ENCODE measurements at regions not wholly inside any gene's neighbourhood (a gene's known extent, or its start where the extent isn't known, plus 50 kb on each side); places are given as distances from the start of the nearest gene placed in this dataset.

DNA sequence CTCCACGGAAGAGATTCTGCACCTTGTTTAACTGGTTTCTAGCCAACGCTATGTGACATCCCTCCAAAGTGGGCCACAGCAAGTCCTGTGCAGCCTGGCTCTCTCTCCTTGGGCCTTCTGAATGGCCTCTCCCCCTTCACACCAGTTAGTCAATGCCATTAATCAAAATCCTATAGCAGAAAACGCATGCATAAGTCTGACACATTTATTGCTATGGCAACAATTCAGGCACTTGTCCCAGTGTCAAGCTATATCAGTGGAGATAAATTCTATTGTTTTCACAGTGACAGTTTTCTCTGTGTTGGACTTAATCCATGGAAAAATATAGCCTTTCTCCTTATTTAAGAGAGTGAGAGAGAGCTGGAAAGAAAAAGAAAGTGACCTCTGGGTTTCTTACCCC is 87.2 kb upstream of the TOX3 start:
- Histone ChIP-seq H3K9me3 (ENCODE audit: control insufficient read depth, insufficient read depth, low read length) (no peaks in the 10 kb centered on the region), H3K4me3 (ENCODE audit: low read length) (no peak overlapping the region), H3K4me1 (ENCODE audit: control insufficient read depth, insufficient read depth, low read length) (no peaks in the 10 kb centered on the region), H3K27ac (ENCODE audit: low read length) (no peak overlapping the region), H3K27me3 (ENCODE audit: control insufficient read depth, insufficient read depth, low read length) (no peaks in the 10 kb centered on the region), H3K36me3 (ENCODE audit: control insufficient read depth, insufficient read depth, low read length) (no peaks in the 10 kb centered on the region)
- no CpG with 5 or more reads among the region's 3 CpGs for WGBS (ENCODE audit: insufficient coverage, insufficient read length)
- DNase-seq (ENCODE audit: low read depth, low spot score) = no peak

DNA sequence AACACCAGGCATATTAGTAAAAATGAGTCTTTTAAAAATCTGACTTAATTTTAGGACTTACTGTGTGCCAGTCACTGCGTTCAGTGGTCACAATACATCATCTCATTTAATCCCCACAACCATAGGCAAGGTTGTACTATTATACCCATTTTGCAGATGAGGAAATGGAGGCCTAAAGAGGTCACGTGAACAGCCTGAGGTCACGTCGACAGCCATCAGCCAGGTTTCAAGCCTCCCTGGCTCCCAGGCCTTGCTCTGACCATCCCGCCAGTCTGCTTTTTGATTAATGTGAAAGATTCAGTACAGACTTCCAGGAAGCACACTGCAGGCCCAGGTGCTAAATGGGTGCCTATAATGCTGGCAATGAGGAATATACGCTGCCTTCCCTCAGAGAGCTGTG is 86.3 kb upstream of the TOX3 start:
- WGBS (ENCODE audit: insufficient coverage, insufficient read length) = no CpG with 5 or more reads among the region's 6 CpGs
- no peaks in the 10 kb centered on the region for H3K27me3 ChIP-seq (ENCODE audit: control insufficient read depth, insufficient read depth, low read length)
- H3K36me3 ChIP-seq (ENCODE audit: control insufficient read depth, insufficient read depth, low read length) = no peaks in the 10 kb centered on the region
- no peaks in the 10 kb centered on the region for H3K4me1 ChIP-seq (ENCODE audit: control insufficient read depth, insufficient read depth, low read length)
- H3K9me3 ChIP-seq (ENCODE audit: control insufficient read depth, insufficient read depth, low read length) = no peaks in the 10 kb centered on the region
- no peak for DNase-seq (ENCODE audit: low read depth, low spot score)
- no peak overlapping the region for H3K4me3 ChIP-seq (ENCODE audit: low read length)
- no peak overlapping the region for H3K27ac ChIP-seq (ENCODE audit: low read length)

DNA sequence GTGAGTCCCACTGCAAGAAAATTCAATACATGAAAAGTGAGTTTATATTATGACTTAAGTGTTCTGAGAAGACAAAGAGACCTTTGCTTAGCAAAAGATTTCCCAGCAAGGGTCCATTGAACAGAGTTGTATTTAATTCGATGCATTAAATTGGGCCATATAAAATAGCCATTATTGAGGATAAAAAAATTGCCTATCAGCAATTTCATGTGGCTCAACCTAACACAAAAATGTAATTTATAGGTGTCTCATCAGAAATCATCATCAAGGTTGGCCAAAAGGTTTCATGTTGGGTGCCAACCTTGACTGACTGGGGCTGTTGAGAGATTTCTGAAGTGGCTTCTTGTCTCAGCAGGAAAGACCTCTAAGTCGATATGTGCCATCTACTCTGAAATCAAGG is 84.8 kb upstream of the TOX3 start:
- H3K36me3 ChIP-seq (ENCODE audit: control insufficient read depth, insufficient read depth, low read length) = no peaks in the 10 kb centered on the region
- H3K9me3 ChIP-seq (ENCODE audit: control insufficient read depth, insufficient read depth, low read length) = no peaks in the 10 kb centered on the region
- H3K27ac ChIP-seq (ENCODE audit: low read length) = no peak overlapping the region
- H3K27me3 ChIP-seq (ENCODE audit: control insufficient read depth, insufficient read depth, low read length) = no peaks in the 10 kb centered on the region
- H3K4me3 ChIP-seq (ENCODE audit: low read length) = no peak overlapping the region
- WGBS (ENCODE audit: insufficient coverage, insufficient read length) = no CpG with 5 or more reads among the region's 2 CpGs
- no peak for DNase-seq (ENCODE audit: low read depth, low spot score)
- H3K4me1 ChIP-seq (ENCODE audit: control insufficient read depth, insufficient read depth, low read length) = no peaks in the 10 kb centered on the region

DNA sequence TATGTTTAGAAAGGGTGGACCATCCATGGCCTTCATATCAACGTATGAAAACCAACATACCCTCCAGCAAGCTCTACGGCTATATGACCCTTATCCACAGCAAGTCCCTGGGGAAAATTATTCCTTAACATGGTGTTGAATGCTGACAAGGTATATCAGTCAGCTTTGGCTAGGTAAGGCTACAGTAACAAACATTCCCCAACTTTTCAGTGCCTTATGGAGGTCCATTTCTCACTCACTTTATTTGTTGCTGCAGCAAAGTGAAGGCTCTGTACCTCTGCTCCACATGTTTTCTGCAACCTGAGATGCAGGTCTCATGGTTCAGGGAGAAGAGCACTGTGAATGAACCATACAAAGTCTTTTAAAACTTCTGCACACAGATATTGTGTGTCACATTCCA is 83.8 kb upstream of the TOX3 start:
- Histone ChIP-seq H3K27ac (ENCODE audit: low read length) (no peak overlapping the region), H3K9me3 (ENCODE audit: control insufficient read depth, insufficient read depth, low read length) (no peaks in the 10 kb centered on the region), H3K27me3 (ENCODE audit: control insufficient read depth, insufficient read depth, low read length) (no peaks in the 10 kb centered on the region), H3K36me3 (ENCODE audit: control insufficient read depth, insufficient read depth, low read length) (no peaks in the 10 kb centered on the region), H3K4me3 (ENCODE audit: low read length) (no peak overlapping the region), H3K4me1 (ENCODE audit: control insufficient read depth, insufficient read depth, low read length) (no peaks in the 10 kb centered on the region)
- no peak for DNase-seq (ENCODE audit: low read depth, low spot score)
- WGBS (ENCODE audit: insufficient coverage, insufficient read length) = no CpG with 5 or more reads among the region's 2 CpGs

DNA sequence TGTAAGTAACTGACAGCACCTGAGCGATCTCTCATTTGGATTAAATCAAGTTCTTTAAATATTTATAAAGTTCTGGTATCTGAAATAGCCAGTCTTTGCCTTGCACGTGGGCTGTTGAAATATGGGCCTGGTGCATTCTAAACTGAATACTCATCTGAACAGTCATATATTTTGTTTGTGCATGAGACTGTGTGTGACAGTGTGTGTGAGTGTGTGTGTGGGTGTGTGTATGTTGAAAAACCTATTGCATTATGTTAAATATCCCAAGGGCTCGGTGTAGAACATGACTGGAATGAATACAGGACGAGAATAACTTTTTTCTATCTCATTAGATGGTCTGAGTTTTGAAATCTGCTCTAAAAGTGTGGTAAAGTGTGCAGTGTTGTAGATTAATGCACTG is 82.4 kb upstream of the TOX3 start:
- no peaks in the 10 kb centered on the region; the same call in 1 of the 2 replicates for H3K4me1 ChIP-seq (ENCODE audit: control insufficient read depth, insufficient read depth, low read length)
- H3K4me3 ChIP-seq (ENCODE audit: low read length) = no peak overlapping the region
- WGBS (ENCODE audit: insufficient coverage, insufficient read length) = no CpG with 5 or more reads among the region's 4 CpGs
- DNase-seq (ENCODE audit: low read depth, low spot score) = no peak
- H3K36me3 ChIP-seq (ENCODE audit: control insufficient read depth, insufficient read depth, low read length) = no peaks in the 10 kb centered on the region
- H3K9me3 ChIP-seq (ENCODE audit: control insufficient read depth, insufficient read depth, low read length) = no peaks in the 10 kb centered on the region
- H3K27me3 ChIP-seq (ENCODE audit: control insufficient read depth, insufficient read depth, low read length) = no peaks in the 10 kb centered on the region
- no peak overlapping the region for H3K27ac ChIP-seq (ENCODE audit: low read length)

DNA sequence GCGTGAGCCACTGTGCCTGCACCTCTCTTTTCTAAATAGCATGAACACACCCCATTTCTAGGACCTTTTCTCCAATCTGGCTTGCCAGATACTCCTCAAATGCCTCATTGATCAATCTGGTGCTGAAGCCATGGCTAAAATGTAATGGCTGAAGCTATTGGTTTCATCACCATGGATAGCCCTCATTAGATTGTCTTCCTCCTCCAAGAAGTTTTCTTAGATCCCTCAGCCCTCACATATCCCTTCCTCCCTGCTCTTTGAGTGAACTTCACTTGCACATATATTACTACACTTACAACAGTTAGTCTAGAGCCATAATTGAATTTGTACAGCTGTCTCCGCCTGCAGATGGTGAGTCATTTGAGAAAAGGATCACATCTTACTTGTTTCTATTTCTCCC is 77.9 kb upstream of the TOX3 start:
- H3K27me3 ChIP-seq (ENCODE audit: control insufficient read depth, insufficient read depth, low read length) = no peaks in the 10 kb centered on the region
- DNase-seq (ENCODE audit: low read depth, low spot score) = no peak
- H3K4me3 ChIP-seq (ENCODE audit: low read length) = no peak overlapping the region
- H3K9me3 ChIP-seq (ENCODE audit: control insufficient read depth, insufficient read depth, low read length) = no peaks in the 10 kb centered on the region
- no peak overlapping the region for H3K27ac ChIP-seq (ENCODE audit: low read length)
- no CpG with 5 or more reads among the region's 2 CpGs for WGBS (ENCODE audit: insufficient coverage, insufficient read length)
- H3K36me3 ChIP-seq (ENCODE audit: control insufficient read depth, insufficient read depth, low read length) = no peaks in the 10 kb centered on the region
- no peaks in the 10 kb centered on the region; the same call in 1 of the 2 replicates for H3K4me1 ChIP-seq (ENCODE audit: control insufficient read depth, insufficient read depth, low read length)

DNA sequence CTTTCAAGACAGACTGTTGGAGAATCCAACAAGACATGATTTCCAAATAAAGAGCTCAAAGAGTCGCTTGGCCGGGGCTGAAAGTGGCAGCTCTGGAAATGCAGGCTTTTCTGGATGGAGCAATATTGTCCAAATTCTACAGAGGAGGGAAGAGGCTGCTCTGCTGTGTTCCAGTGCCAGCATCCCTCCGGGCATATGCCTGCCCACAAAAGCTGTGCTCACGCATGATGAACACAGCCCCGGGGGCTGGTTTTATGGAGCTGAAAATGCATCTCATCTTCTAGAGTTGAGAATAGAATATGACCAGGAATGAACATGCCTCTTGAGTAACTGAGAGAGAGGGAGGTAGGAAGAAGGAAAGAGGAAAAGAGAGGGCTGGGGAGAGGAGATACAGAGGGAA is 74.7 kb upstream of the TOX3 start:
- no peak overlapping the region for H3K4me3 ChIP-seq (ENCODE audit: low read length)
- H3K36me3 ChIP-seq (ENCODE audit: control insufficient read depth, insufficient read depth, low read length) = no peaks in the 10 kb centered on the region
- no peaks in the 10 kb centered on the region for H3K27me3 ChIP-seq (ENCODE audit: control insufficient read depth, insufficient read depth, low read length)
- DNase-seq (ENCODE audit: low read depth, low spot score) = no peak
- H3K9me3 ChIP-seq (ENCODE audit: control insufficient read depth, insufficient read depth, low read length) = no peaks in the 10 kb centered on the region
- no peak overlapping the region for H3K27ac ChIP-seq (ENCODE audit: low read length)
- H3K4me1 ChIP-seq (ENCODE audit: control insufficient read depth, insufficient read depth, low read length) = no peaks in the 10 kb centered on the region; the same call in 1 of the 2 replicates
- no CpG with 5 or more reads among the region's 5 CpGs for WGBS (ENCODE audit: insufficient coverage, insufficient read length)

DNA sequence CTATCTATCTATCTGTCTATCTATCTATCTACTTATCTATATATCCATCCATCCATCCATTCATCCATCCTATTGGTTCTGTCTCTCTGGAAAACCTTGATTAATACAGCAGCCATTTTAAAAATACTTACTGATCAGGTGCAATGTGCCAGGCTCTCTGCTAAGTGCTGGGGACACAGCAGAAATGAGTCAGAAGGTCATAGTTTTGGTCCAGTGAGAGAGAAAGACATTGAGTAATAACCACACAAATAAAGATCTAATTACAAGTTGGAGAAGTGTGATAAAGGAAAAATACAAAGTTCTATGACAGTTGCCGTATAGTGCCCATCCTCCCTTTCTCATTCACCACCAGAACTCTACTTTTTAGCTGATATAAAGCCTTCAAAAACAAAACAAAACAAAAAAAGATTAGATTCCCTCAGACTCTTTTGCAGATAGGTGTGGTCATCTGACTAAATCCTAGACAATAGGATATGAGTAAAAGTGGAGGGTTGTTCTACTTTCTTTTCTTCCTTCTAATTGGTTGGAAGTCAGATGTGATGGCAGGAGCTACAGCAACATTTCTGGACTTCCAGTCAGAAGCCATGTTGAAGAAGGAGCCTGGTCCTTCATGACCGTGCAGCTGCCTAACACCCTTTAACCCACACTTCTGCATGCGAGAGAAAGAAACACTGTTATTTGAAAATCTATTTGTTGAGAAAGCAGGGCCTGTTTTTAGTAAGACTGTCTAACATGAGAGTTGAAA is 72.0 kb upstream of the TOX3 start:
- Histone ChIP-seq H3K27ac (ENCODE audit: low read length) (no peak overlapping the region), H3K4me3 (ENCODE audit: low read length) (no peak overlapping the region), H3K9me3 (ENCODE audit: control insufficient read depth, insufficient read depth, low read length) (no peaks in the 10 kb centered on the region), H3K4me1 (ENCODE audit: control insufficient read depth, insufficient read depth, low read length) (no peaks in the 10 kb centered on the region), H3K27me3 (ENCODE audit: control insufficient read depth, insufficient read depth, low read length) (no peaks in the 10 kb centered on the region), H3K36me3 (ENCODE audit: control insufficient read depth, insufficient read depth, low read length) (no peaks in the 10 kb centered on the region)
- no peak for DNase-seq (ENCODE audit: low read depth, low spot score)
- WGBS (ENCODE audit: insufficient coverage, insufficient read length) = no CpG with 5 or more reads among the region's 3 CpGs

DNA sequence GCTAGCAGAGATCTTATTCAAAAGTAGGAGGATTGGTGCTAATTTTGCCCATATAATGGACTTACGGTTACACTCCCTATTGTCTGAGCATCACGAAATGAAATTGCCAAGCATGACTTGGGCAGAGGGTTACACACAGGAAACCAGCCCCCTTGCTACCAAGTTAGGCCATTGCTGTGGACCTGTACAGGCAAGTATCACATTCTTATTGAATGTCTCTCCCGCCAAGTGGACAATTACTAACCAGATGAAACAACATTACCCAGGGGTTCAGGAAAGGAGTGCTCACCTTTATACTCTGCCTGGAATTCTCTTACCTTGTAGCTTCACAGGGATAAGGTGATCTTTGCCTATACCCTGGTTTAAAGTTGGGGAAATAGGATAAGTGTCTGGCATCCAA is 70.6 kb upstream of the TOX3 start:
- no CpG with 5 or more reads among the region's 3 CpGs for WGBS (ENCODE audit: insufficient coverage, insufficient read length)
- H3K27ac ChIP-seq (ENCODE audit: low read length) = no peak overlapping the region
- H3K27me3 ChIP-seq (ENCODE audit: control insufficient read depth, insufficient read depth, low read length) = no peaks in the 10 kb centered on the region
- H3K36me3 ChIP-seq (ENCODE audit: control insufficient read depth, insufficient read depth, low read length) = no peaks in the 10 kb centered on the region
- H3K9me3 ChIP-seq (ENCODE audit: control insufficient read depth, insufficient read depth, low read length) = no peaks in the 10 kb centered on the region
- no peaks in the 10 kb centered on the region for H3K4me1 ChIP-seq (ENCODE audit: control insufficient read depth, insufficient read depth, low read length)
- no peak overlapping the region for H3K4me3 ChIP-seq (ENCODE audit: low read length)
- DNase-seq (ENCODE audit: low read depth, low spot score) = no peak

DNA sequence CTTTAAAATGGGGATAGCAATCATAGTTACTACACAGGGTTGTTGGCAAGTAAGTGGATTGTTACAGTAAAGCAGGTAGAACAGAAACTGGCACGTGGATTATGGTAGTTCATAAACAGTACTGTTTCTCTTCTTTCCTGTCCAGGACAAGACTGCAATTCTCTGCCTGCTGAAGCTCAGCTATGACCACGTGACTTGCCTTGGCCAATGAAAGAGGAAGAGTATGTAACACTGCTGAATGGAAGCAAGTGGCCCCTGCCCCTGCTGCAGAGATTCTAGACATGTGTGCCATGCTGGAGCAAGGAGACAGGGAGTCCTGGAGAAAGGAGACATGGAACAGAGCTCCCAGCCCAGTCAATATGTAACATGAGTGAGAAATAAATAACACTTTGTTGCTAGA is 66.6 kb upstream of the TOX3 start:
- H3K4me1 ChIP-seq (ENCODE audit: control insufficient read depth, insufficient read depth, low read length) = no peaks in the 10 kb centered on the region
- no peak overlapping the region for H3K4me3 ChIP-seq (ENCODE audit: low read length)
- no peak overlapping the region for H3K27ac ChIP-seq (ENCODE audit: low read length)
- WGBS (ENCODE audit: insufficient coverage, insufficient read length) = no CpG with 5 or more reads among the region's 2 CpGs
- no peaks in the 10 kb centered on the region for H3K36me3 ChIP-seq (ENCODE audit: control insufficient read depth, insufficient read depth, low read length)
- H3K9me3 ChIP-seq (ENCODE audit: control insufficient read depth, insufficient read depth, low read length) = no peaks in the 10 kb centered on the region
- H3K27me3 ChIP-seq (ENCODE audit: control insufficient read depth, insufficient read depth, low read length) = no peaks in the 10 kb centered on the region
- DNase-seq (ENCODE audit: low read depth, low spot score) = no peak

All from iPS DF 6.9 (cell line).